IgD-negative memory B cell (primary cell): ENCODE measurements at regions not wholly inside any gene's neighbourhood (a gene's known extent, or its start where the extent isn't known, plus 50 kb on each side); places are given as distances from the start of the nearest gene placed in this dataset.
"Not testable (repeated sequence)": the region's sequence is repeated elsewhere in the genome, so short reads cannot be mapped to it uniquely, and the experiment has no call there.

ENCODE experiments used
- H3K27ac Mint-ChIP-seq, 3 donors: one replicate each; pipeline ENCODE4 v1.8.0; 2020 to 2022; ENCODE audit warnings: mild to moderate bottlenecking in 3 of 3, mixed read lengths in 3 of 3, moderate library complexity in 1 of 3
- H3K27me3 Mint-ChIP-seq: one replicate; pipeline ENCODE4 v1.8.0; 2021; ENCODE audit warnings: mixed read lengths
- H3K36me3 Mint-ChIP-seq: one replicate; pipeline ENCODE4 v1.8.0; 2020; ENCODE audit warnings: mild to moderate bottlenecking, mixed read lengths
- H3K4me1 Mint-ChIP-seq, 3 donors: one replicate each; pipeline ENCODE4 v1.8.0; 2020 to 2022; ENCODE audit warnings: mixed read lengths in 3 of 3, mild to moderate bottlenecking in 1 of 3
- H3K4me3 Mint-ChIP-seq, 4 donors: one replicate each; pipeline ENCODE4 v1.8.0; 2020 to 2022; ENCODE audit warnings: mild to moderate bottlenecking in 4 of 4, mixed read lengths in 4 of 4, moderate library complexity in 3 of 4
- H3K9me3 Mint-ChIP-seq, 3 donors: one replicate each; pipeline ENCODE4 v1.8.0; 2020 to 2021; ENCODE audit warnings: mixed read lengths in 3 of 3, mild to moderate bottlenecking in 1 of 3

- Mint-ChIP-seq H3K27me3 (peaks cover 1% of the 10 kb centered on the region), H3K4me1 (peaks cover 6 to 8% (median 7%) of the 10 kb centered on the region in 3 donors), H3K36me3 (no peaks in the 10 kb centered on the region), H3K4me3 (no peak overlapping the region), H3K9me3 (peaks cover 3 to 12% (median 6%) of the 10 kb centered on the region in 3 donors), H3K27ac (no peak overlapping the region)
These were observed 108.7 kb downstream of the LHX2 start for GRCh38 chr9:124120272-124120671.

DNA sequence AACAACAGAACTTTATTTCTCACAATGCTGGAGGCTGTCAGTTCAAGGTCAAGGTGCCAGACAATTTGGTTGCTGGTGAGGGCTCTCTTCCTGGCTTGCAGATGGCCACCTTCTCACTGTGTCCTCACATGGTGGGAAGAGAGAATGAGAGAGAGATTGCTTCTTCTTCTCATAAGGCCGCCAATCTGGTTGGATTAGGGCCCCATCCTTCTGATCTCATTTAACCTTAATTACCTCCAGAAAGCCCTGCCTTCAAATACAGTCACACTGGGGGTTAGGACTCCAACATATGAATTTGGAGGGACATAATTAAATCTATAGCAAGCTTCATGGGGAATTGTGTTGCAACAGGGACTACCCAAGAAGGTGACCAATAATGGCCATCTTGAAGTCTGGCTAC is 110.2 kb downstream of the LHX2 start:
- no peak overlapping the region for H3K4me3 Mint-ChIP-seq
- H3K36me3 Mint-ChIP-seq = no peaks in the 10 kb centered on the region
- H3K27ac Mint-ChIP-seq = no peak overlapping the region
- H3K9me3 Mint-ChIP-seq = peaks cover 0 to 6% (median 4%) of the 10 kb centered on the region in 3 donors
- peaks cover 6 to 8% (median 8%) of the 10 kb centered on the region in 3 donors for H3K4me1 Mint-ChIP-seq
- H3K27me3 Mint-ChIP-seq = no peaks in the 10 kb centered on the region

DNA sequence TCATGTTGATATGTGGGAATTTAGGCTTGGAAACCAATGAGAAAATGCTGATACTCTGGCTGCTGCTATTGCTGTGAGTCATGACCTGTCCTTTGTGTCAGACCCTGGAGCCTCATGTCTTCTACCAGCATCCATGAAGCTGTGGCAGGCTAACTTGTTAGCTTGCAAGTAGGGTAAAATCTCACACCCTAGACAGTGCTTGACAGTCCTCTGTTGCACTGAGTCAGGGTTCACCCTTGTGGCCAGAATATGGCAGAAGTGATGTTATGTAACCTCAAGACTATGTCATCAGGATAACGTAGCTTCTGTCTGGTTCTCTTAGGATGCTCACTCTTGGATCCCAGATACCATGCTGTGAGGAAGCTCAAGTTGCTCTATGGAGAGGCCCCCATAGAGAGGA is 110.8 kb downstream of the LHX2 start:
- no peaks in the 10 kb centered on the region for H3K27me3 Mint-ChIP-seq
- peaks cover 11 to 14% (median 13%) of the 10 kb centered on the region in 3 donors for H3K4me1 Mint-ChIP-seq
- no peak overlapping the region for H3K4me3 Mint-ChIP-seq
- no peaks in the 10 kb centered on the region for H3K36me3 Mint-ChIP-seq
- H3K9me3 Mint-ChIP-seq = peaks cover 0 to 3% (median 0%) of the 10 kb centered on the region in 3 donors
- peak overlapping the region in 1 of 3 donors; percentile 31 for H3K27ac Mint-ChIP-seq

- Mint-ChIP-seq H3K36me3 (no peaks in the 10 kb centered on the region), H3K27me3 (no peaks in the 10 kb centered on the region), H3K4me3 (peak overlapping the region in 1 of 4 donors; percentile 1), H3K4me1 (peaks cover 11 to 14% (median 14%) of the 10 kb centered on the region in 3 donors), H3K9me3 (peaks cover 0 to 3% (median 0%) of the 10 kb centered on the region in 3 donors), H3K27ac (no peak overlapping the region)
These were observed 111.4 kb downstream of the LHX2 start for GRCh38 chr9:124122813-124123462.

DNA sequence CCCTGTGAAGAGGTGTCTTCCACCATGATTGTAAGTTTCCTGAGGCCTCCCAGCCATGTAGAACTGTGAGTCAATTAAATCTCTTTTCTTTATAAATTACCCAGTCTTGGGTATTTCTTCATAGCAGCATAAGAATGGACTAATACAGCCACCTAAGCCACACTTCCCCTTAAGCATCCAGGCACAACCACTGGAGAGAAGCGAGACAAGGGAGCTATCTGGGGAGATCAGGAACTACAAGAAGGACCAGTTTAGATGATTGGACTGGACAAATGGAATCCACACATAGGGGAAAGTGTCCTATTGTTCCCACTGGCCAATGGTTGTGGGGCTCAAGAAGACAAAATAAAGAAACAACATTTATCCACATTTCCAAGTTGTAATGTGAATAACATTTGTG is 112.1 kb downstream of the LHX2 start:
- H3K4me1 Mint-ChIP-seq = peaks cover 11 to 15% (median 14%) of the 10 kb centered on the region in 3 donors
- not testable (repeated sequence) for H3K9me3 Mint-ChIP-seq, H3K36me3 Mint-ChIP-seq, H3K4me3 Mint-ChIP-seq, H3K27me3 Mint-ChIP-seq, H3K27ac Mint-ChIP-seq

DNA sequence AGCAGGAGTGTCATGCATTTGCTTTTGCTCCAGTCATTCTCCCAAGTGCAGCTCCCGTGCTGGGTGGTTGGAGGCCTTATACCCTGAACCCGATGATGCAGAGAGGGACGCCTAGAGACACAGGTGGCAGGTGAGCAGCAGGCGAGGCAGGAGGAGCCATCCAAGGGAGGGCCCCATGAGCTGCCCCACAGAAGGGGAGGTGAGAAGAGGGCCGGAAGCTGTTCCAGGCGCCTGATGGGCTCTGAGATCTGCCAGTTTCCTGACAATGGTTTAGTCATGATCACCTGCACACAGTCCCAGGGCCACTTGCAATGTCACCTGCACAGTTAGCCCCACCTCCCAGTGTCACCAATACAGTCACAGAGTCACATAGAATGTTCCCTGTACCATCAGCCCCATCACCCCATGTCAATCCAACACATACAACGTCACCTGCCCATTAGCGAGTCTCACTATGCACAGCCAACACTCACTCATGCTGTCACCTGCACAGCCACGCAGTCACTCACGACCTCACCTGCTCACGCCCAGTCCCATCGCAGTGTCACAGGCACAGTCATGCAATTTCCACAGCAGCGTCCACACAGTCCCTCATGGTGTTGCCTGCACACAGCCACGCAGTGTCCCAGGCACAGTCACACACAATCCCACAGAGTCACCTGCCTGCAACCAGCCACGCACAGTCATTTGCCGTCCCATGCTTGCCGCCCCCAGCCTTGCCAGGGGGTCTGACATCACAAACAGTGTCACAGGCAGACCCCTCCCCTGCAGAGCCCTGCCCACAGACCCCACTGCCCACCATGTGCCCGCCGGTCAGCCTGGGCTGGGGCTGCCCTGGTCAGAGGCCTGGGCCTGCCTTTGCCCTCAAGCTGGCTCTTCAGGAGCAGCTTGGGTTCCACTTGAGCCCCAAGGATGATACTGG is 113.4 kb downstream of the LHX2 start:
- Mint-ChIP-seq H3K36me3 (no peaks in the 10 kb centered on the region), H3K27ac (no peak overlapping the region), H3K4me3 (no peak overlapping the region), H3K27me3 (no peaks in the 10 kb centered on the region), H3K9me3 (peaks cover 0 to 3% (median 0%) of the 10 kb centered on the region in 3 donors), H3K4me1 (peaks cover 11 to 16% (median 14%) of the 10 kb centered on the region in 3 donors)

GRCh38 chr9:124125651-124125977 is 114.0 kb downstream of the LHX2 start:
- peaks cover 11 to 18% (median 14%) of the 10 kb centered on the region in 3 donors for H3K4me1 Mint-ChIP-seq
- no peak overlapping the region for H3K27ac Mint-ChIP-seq

DNA sequence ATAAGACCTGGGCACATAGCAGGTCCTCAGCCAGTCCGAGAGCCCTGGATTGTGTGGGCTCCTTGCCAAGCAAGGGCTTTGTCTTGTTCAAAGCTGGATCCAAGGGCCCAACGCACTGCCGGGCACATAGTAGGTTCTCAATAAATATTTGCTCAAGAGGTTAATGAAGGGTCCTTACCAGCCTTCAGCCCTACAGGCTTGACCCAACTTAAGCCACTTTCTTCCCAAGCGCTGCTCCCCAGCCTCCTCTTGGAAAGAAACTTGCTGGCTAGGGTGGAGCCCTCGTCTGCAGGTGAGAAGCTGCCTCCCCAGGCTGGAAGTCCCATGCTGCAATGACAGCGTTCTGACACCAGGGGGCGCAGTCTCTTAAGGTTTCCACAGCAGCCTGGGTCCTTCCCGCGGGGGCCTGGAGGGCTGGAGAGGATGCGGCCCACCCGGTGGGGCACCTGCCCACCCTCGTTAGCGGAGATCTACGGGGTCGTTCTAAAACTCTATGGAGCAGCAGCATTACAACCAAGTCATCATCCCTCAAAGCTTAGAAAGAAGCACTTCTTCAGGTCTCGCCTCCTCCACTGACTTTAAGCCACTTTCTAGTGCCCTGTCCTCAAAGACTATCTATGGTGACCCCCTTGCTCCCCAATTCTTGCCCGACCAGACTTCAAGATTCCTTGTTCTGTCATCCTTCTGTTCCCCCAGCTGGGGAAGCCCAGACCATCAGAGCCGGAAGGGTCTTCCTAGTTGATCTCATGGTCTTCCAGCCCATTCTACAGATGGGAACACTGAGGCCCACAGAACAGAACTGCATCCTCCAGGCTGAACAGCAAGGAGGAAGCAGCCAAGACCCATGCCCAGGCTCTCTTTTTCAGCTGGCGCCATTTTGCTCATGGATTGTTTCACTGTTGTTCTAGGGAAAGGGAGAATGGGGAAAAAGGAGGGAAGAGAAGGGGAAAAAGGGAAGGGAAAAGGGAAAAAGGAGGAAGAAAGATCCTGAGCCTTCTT is 115.4 kb downstream of the LHX2 start:
- H3K27me3 Mint-ChIP-seq = no peaks in the 10 kb centered on the region

More at GRCh38 chr9:124125651-124125977, 114.0 kb downstream of the LHX2 start:
- Mint-ChIP-seq H3K36me3 (no peaks in the 10 kb centered on the region), H3K4me3 (no peak overlapping the region), H3K27me3 (no peaks in the 10 kb centered on the region), H3K9me3 (peaks cover 0 to 3% (median 0%) of the 10 kb centered on the region in 3 donors)

GRCh38 chr9:124128568-124129166 is 117.1 kb downstream of the LHX2 start:
- Mint-ChIP-seq H3K27me3 (no peaks in the 10 kb centered on the region), H3K9me3 (no peaks in the 10 kb centered on the region), H3K4me1 (peaks cover 7 to 23% (median 16%) of the 10 kb centered on the region in 3 donors), H3K27ac (no peak overlapping the region), H3K4me3 (no peak overlapping the region), H3K36me3 (no peaks in the 10 kb centered on the region)

More for the DNA sequence above, 115.4 kb downstream of the LHX2 start:
- peak overlapping the region; percentile 4 to 91 (median 86) for H3K27ac Mint-ChIP-seq
- H3K4me1 Mint-ChIP-seq = peaks cover 14 to 25% (median 15%) of the 10 kb centered on the region in 3 donors
- H3K9me3 Mint-ChIP-seq = no peaks in the 10 kb centered on the region
- no peaks in the 10 kb centered on the region for H3K36me3 Mint-ChIP-seq
- H3K4me3 Mint-ChIP-seq = peak overlapping the region in 2 of 4 donors; percentile 35 to 47

GRCh38 chr9:124130277-124131075 is 118.9 kb downstream of the LHX2 start:
- Mint-ChIP-seq H3K27me3 (no peaks in the 10 kb centered on the region), H3K9me3 (no peaks in the 10 kb centered on the region), H3K4me1 (peaks cover 7 to 28% (median 25%) of the 10 kb centered on the region in 3 donors), H3K4me3 (peak overlapping the region in 1 of 4 donors; percentile 69), H3K27ac (no peak overlapping the region), H3K36me3 (no peaks in the 10 kb centered on the region)

- not testable (repeated sequence) for H3K27me3 Mint-ChIP-seq, H3K9me3 Mint-ChIP-seq, H3K4me3 Mint-ChIP-seq, H3K36me3 Mint-ChIP-seq
- H3K27ac Mint-ChIP-seq = peak overlapping the region in 1 of 3 donors; percentile 15
- H3K4me1 Mint-ChIP-seq = peaks cover 15 to 35% (median 31%) of the 10 kb centered on the region in 3 donors
These were observed 120.0 kb downstream of the LHX2 start for GRCh38 chr9:124131518-124131917.

DNA sequence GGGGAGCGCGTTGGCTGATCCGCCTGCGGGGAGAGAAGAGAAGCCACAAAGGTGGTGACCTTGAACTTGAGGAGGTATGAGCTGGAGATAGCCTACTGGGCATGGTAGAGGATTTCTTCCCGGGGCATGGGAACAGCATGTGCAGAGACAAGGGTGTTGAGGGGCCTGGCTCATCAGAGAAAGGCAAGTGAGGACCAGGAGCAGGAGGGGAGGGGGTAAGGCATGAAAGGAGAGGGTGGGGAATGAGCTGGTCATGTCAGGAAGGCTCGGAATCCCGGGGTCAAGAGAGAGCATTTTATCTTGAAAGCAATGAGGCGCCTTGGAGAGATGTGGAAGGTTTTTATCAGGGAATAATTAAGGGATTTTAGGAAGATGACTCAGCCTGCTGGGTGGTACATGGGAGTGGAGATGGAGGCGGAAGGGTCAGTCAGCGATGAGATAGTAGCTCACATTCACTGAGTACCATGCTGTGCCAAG is 121.1 kb downstream of the LHX2 start:
- peaks cover 1% of the 10 kb centered on the region for H3K27me3 Mint-ChIP-seq

DNA sequence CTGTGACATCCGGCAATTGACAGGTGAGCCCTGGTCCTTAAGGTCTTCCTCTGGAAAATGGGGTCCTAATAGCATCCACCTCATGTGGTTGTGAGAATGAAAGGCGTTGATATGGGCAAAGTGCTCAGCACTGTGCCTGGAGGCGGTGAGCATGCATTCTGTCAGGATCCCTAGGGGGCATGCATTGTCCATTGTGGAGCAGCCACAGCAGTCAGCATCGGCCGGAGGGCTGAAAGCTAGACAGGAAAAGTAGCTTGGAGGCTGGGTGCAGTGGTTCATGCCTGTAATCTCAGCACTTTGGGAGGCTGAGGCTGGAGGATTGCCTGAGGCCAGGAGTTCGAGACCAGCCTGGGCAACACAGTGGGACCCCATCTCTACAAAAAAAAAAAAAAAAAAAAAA is 122.2 kb downstream of the LHX2 start:
- Mint-ChIP-seq H3K27me3 (peaks cover 1% of the 10 kb centered on the region), H3K4me1 (peaks cover 23 to 44% (median 41%) of the 10 kb centered on the region in 3 donors), H3K27ac (peak overlapping the region in 1 of 3 donors; percentile 39), H3K9me3 (no peaks in the 10 kb centered on the region), H3K4me3 (no peak overlapping the region), H3K36me3 (no peaks in the 10 kb centered on the region)

More for the DNA sequence above, 121.1 kb downstream of the LHX2 start:
- Mint-ChIP-seq H3K4me3 (no peak overlapping the region), H3K27ac (peak overlapping the region in 1 of 3 donors; percentile 86), H3K36me3 (no peaks in the 10 kb centered on the region), H3K4me1 (peaks cover 16 to 39% (median 37%) of the 10 kb centered on the region in 3 donors), H3K9me3 (no peaks in the 10 kb centered on the region)
